ENCODE measurements at regions not wholly inside any gene's neighbourhood (a gene's known extent, or its start where the extent isn't known, plus 50 kb on each side); places are given as distances from the start of the nearest gene placed in this dataset.

DNA sequence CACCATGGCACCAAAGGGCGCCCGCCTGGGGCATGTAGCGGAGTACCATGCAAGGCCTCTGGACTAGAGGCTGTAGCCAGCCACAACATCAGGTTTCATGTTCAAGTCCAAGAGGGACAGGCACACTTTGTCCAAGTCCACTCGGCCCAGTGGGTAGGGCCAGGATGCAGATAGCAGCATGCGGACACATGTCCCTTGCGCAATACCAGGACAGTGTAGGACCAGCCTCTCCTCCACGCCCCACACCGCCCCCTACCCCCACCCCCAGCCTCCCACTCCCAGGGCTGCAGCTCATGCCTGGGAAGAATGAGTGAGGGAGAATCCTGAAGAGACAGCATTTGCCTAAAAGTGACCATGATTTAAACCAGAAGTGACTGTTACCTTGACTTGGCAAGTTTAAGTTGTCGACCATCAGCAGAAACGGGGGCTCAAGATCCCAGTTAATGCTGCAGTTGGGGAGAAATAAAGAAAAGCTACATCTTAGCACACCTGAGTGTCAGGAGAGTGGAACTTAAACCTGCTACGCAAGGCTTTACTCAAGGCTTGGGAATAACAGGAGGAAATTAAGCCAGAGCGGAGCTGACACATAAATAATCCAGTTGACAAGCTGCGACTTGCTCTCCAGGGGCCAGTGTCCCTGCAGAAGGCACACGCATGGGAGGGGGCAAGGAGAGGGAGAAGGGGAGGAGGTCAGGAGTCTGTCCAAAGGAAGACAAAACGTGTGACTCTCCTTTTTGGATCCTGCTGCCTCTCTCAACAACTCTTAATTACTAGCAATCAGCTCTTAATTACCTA lies 221.7 kb downstream of the BCOR start:
- no peak for DNase-seq
- Histone ChIP-seq H3K4me1 (no peaks in the 10 kb centered on the region), H3K36me3 (no peaks in the 10 kb centered on the region), H3K4me3 (no peak overlapping the region), H3K27ac (no peak overlapping the region), H3K9me3 (no peaks in the 10 kb centered on the region), H3K27me3 (replicated peaks in 1 of 7) (peaks cover 0 to 4% (median 0%) of the 10 kb centered on the region in 7 donors)
- TF ChIP-seq POLR2A (IDR thresholded peaks at IDR 0.05) (no peak), POLR2AphosphoS5 (IDR thresholded peaks at IDR 0.05) (no peak)
- TF ChIP-seq, protein P1, sequence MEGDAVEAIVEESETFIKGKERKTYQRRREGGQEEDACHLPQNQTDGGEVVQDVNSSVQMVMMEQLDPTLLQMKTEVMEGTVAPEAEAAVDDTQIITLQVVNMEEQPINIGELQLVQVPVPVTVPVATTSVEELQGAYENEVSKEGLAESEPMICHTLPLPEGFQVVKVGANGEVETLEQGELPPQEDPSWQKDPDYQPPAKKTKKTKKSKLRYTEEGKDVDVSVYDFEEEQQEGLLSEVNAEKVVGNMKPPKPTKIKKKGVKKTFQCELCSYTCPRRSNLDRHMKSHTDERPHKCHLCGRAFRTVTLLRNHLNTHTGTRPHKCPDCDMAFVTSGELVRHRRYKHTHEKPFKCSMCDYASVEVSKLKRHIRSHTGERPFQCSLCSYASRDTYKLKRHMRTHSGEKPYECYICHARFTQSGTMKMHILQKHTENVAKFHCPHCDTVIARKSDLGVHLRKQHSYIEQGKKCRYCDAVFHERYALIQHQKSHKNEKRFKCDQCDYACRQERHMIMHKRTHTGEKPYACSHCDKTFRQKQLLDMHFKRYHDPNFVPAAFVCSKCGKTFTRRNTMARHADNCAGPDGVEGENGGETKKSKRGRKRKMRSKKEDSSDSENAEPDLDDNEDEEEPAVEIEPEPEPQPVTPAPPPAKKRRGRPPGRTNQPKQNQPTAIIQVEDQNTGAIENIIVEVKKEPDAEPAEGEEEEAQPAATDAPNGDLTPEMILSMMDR (IDR thresholded peaks at IDR 0.05 in 8 of 11, conservative IDR thresholded peaks at IDR 0.05 in 3 of 11), result no peak
- WGBS, 5 donors, result 80 to 93% (median 83%) methylated on average over 10 to 15 of the region's 15 CpGs
- intact Hi-C loops (cut with DNase I; ENCODE audit: low total_unique reads), result no loop called here

GRCh38 chrX:39877905-39878304 lies 219.9 kb downstream of the BCOR start:
- H3K27me3 ChIP-seq (replicated peaks in 1 of 7), result peaks cover 0 to 4% (median 0%) of the 10 kb centered on the region in 7 donors
- H3K4me1 ChIP-seq, result no peaks in the 10 kb centered on the region
- TF ChIP-seq, protein P1 (IDR thresholded peaks at IDR 0.05 in 8 of 11, conservative IDR thresholded peaks at IDR 0.05 in 3 of 11), result no peak
- no peak for TF ChIP-seq POLR2A (IDR thresholded peaks at IDR 0.05)
- TF ChIP-seq POLR2AphosphoS5 (IDR thresholded peaks at IDR 0.05), result no peak
- 56 to 83% (median 60%) methylated on average over 7 to 18 of the region's 18 CpGs for WGBS, 5 donors
- no peak overlapping the region for H3K27ac ChIP-seq
- intact Hi-C loops (cut with DNase I; ENCODE audit: low total_unique reads), result no loop called here
- no peaks in the 10 kb centered on the region for H3K9me3 ChIP-seq
- H3K4me3 ChIP-seq, result no peak overlapping the region
- no peak for DNase-seq
- H3K36me3 ChIP-seq, result no peaks in the 10 kb centered on the region

DNA sequence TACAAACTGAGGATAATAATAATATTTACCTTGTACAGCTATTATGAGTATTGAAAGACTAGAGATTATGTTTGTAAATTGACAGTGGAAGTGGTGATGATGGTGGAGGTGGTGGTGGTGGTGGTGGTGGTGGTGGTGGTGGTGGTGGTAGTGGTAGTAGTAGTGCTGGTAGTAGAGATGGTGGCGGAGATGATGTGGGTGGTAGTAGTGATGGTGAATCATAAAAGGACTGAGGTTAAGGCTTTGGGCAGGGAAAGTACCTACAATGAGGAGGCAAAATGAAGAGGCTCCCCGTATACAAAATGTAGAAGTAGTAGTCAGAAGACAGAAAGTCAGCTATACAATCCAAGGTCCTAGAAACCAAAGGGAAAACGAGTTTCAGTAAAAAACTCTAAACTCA lies 214.1 kb downstream of the BCOR start:
- 59 to 80% (median 70%) methylated on average over 3 of the region's 3 CpGs for WGBS, 5 donors
- intact Hi-C loops (cut with DNase I; ENCODE audit: low total_unique reads), result no loop called here
- Histone ChIP-seq H3K4me3 (no peak overlapping the region), H3K9me3 (no peaks in the 10 kb centered on the region), H3K27me3 (replicated peaks in 1 of 7) (no peaks in the 10 kb centered on the region), H3K4me1 (no peaks in the 10 kb centered on the region), H3K27ac (no peak overlapping the region), H3K36me3 (no peaks in the 10 kb centered on the region)
- DNase-seq, result no peak
- TF ChIP-seq POLR2A (IDR thresholded peaks at IDR 0.05) (no peak), POLR2AphosphoS5 (IDR thresholded peaks at IDR 0.05) (no peak)
- TF ChIP-seq, protein P1 (IDR thresholded peaks at IDR 0.05 in 8 of 11, conservative IDR thresholded peaks at IDR 0.05 in 3 of 11), result no peak

GRCh38 chrX:39886282-39886681 lies 211.5 kb downstream of the BCOR start:
- TF ChIP-seq POLR2A (IDR thresholded peaks at IDR 0.05), result no peak
- TF ChIP-seq, protein P1 (IDR thresholded peaks at IDR 0.05 in 8 of 11, conservative IDR thresholded peaks at IDR 0.05 in 3 of 11), result no peak
- no peak for TF ChIP-seq POLR2AphosphoS5 (IDR thresholded peaks at IDR 0.05)
- Histone ChIP-seq H3K4me1 (no peaks in the 10 kb centered on the region), H3K27me3 (replicated peaks in 1 of 7) (no peaks in the 10 kb centered on the region), H3K9me3 (no peaks in the 10 kb centered on the region), H3K4me3 (no peak overlapping the region), H3K36me3 (no peaks in the 10 kb centered on the region), H3K27ac (no peak overlapping the region)
- intact Hi-C loops (cut with DNase I; ENCODE audit: low total_unique reads), result no loop called here
- no peak for DNase-seq
- 61 to 83% (median 75%) methylated on average over 3 of the region's 3 CpGs; no CpG with 5 or more reads in 1 of the 5 donors for WGBS, 5 donors

Measured in spleen (tissue), 11 donors.